ENCODE measurements at regions not wholly inside any gene's neighbourhood (a gene's known extent, or its start where the extent isn't known, plus 50 kb on each side); places are given as distances from the start of the nearest gene placed in this dataset.

GRCh38 chr12:114944736-114945135, 260.8 kb upstream of the TBX3 start (continued):
- TF ChIP-seq EZH2phosphoT487 (IDR thresholded peaks at IDR 0.05; ENCODE audit: borderline replicate concordance), result no peak
- no peak for TF ChIP-seq ZNF274 (IDR thresholded peaks at IDR 0.05; ENCODE audit: low read depth, low read length)
- TF ChIP-seq JUND (IDR thresholded peaks at IDR 0.05), result no peak
- TF ChIP-seq POLR2A (IDR thresholded peaks at IDR 0.05; ENCODE audit: borderline replicate concordance, extremely low read depth, insufficient read depth, insufficient read length), result no peak
- TF ChIP-seq ELF1 (IDR thresholded peaks at IDR 0.05; ENCODE audit: borderline replicate concordance, low read depth), result no peak

GRCh38 chr12:114943601-114944000, 259.6 kb upstream of the TBX3 start:
- Histone ChIP-seq H3K9me3 (ENCODE audit: control insufficient read depth in 1 of 2, insufficient read depth in 1 of 2, low read depth in 1 of 2, low read length in 2 of 2) (no peaks in the 10 kb centered on the region), H3K9ac (ENCODE audit: low read length) (no peak overlapping the region), H3K79me2 (ENCODE audit: insufficient read depth, low read length) (no peaks in the 10 kb centered on the region), H4K20me1 (ENCODE audit: insufficient read depth) (no peaks in the 10 kb centered on the region), H3K27ac (ENCODE audit: low read depth, low read length) (no peak overlapping the region), H2AFZ (ENCODE audit: low read depth, low read length, poor library complexity, severe bottlenecking) (no peak overlapping the region), H3K27me3 (ENCODE audit: insufficient read depth, low read length) (no peaks in the 10 kb centered on the region), H3K4me3 (replicated peaks in 1 of 2; ENCODE audit: low read depth in 1 of 2, low read length in 2 of 2) (no peak overlapping the region), H3K4me2 (ENCODE audit: low read length) (no peak overlapping the region), H3K9me2 (ENCODE audit: insufficient read depth) (no peaks in the 10 kb centered on the region), H3K4me1 (ENCODE audit: control insufficient read depth in 1 of 2, insufficient read depth in 2 of 2, low read length in 2 of 2) (no peaks in the 10 kb centered on the region), H3K36me3 (ENCODE audit: control insufficient read depth in 1 of 2, insufficient read depth in 2 of 2, low read length in 2 of 2) (no peaks in the 10 kb centered on the region)
- no TSS peak for BruUV-seq (replicated peaks)
- intact Hi-C loops (cut with micrococcal nuclease), result no loop called here
- no peak for TF ChIP-seq SP1 (IDR thresholded peaks at IDR 0.05; ENCODE audit: low read depth)
- no peak for TF ChIP-seq ZBTB33 (IDR thresholded peaks at IDR 0.05; ENCODE audit: extremely low read depth, insufficient replicate concordance, low read length)
- no peak for TF ChIP-seq CTCF (IDR thresholded peaks at IDR 0.05 in 2 of 3, conservative IDR thresholded peaks at IDR 0.05 in 1 of 3; ENCODE audit: borderline replicate concordance in 1 of 3, insufficient read depth in 1 of 3, low read depth in 2 of 3, low read length in 2 of 3)
- TF ChIP-seq CEBPB (IDR thresholded peaks at IDR 0.05; ENCODE audit: low read depth), result no peak
- TF ChIP-seq SRF (IDR thresholded peaks at IDR 0.05; ENCODE audit: low read depth), result no peak
- no peak for TF ChIP-seq RAD21 (IDR thresholded peaks at IDR 0.05; ENCODE audit: low read depth)
- no peak for TF ChIP-seq ELF1 (IDR thresholded peaks at IDR 0.05; ENCODE audit: borderline replicate concordance, low read depth)
- no peak for TF ChIP-seq EZH2 (IDR thresholded peaks at IDR 0.05)
- TF ChIP-seq ZFX (IDR thresholded peaks at IDR 0.05), result no peak
- no peak for TF ChIP-seq EZH2phosphoT487 (IDR thresholded peaks at IDR 0.05; ENCODE audit: borderline replicate concordance)
- TF ChIP-seq SIN3A (IDR thresholded peaks at IDR 0.05; ENCODE audit: low read depth), result no peak
- no peak for TF ChIP-seq EGR1 (IDR thresholded peaks at IDR 0.05; ENCODE audit: low read depth)
- TF ChIP-seq MAX (IDR thresholded peaks at IDR 0.05), result no peak
- no peak for TF ChIP-seq FOSL1 (IDR thresholded peaks at IDR 0.05; ENCODE audit: low read depth)
- ATAC-seq, result no peak
- CTCF ChIA-PET, result no interaction called here
- POLR2A ChIA-PET, result no interaction called here
- RAD21 ChIA-PET (ENCODE audit: low non-redundant PET in 1 of 2, low total read pairs in 2 of 2, uncharacterized antibody in 2 of 2, unreplicated experiment in 2 of 2), result no interaction called here
- DNase-seq (ENCODE audit: low read depth, low spot score), result no peak

Measured in HCT116 (cell line).